GM18519 (cell line): ENCODE measurements at regions not wholly inside any gene's neighbourhood (a gene's known extent, or its start where the extent isn't known, plus 50 kb on each side); places are given as distances from the start of the nearest gene placed in this dataset.

Experiments used
- ATAC-seq: cut with Tn5 transposase; IDR thresholded peaks from one replicate; pipeline ENCODE4 v1.9.1; 2021; ENCODE audit warnings: mild to moderate bottlenecking, moderate library complexity; ENCODE audit not compliant: unreplicated experiment, low FRiP score

DNA sequence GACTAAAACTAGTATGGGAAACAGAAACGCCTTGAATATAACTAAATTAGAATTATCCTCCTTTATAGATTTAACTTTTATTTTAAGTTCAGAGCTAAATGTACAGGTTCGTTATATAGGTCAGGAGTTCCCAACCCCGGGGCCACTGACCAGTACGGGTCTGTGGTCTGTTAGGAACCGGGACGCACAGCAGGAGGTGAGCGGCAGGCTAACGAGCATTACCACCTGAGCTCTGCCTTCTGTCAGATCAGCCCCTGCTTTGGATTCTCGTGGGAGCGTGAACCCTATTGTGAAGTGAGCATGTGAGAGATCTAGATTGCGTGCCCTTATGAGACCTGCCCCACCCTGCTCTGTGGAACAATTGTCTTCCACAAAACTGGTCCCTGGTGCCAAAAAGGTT, 51.0 kb downstream of the FAT4 start:
- ATAC-seq = no peak

- ATAC-seq = no peak
Measured at GRCh38 chr4:125368146-125368545, 53.4 kb downstream of the FAT4 start.

DNA sequence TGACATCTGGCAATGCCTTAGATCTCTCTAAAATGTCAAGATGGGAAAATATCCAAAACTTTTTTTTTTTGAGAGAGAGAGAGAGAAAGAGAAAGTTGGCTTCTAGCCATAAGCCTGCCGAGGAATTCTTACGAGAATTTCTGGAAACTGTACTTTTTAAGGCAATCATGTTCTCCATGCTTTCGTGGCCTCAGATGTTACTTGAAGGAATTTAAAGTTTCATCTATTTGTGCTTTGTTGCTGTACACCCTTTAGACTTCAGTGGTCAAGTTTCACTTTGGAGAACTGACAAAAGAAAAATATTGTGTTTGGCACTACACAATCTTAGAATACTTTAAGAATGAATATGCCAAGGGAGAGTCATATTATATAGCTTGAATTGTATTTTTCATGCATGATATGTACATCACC, 53.9 kb downstream of the FAT4 start:
- no peak for ATAC-seq

DNA sequence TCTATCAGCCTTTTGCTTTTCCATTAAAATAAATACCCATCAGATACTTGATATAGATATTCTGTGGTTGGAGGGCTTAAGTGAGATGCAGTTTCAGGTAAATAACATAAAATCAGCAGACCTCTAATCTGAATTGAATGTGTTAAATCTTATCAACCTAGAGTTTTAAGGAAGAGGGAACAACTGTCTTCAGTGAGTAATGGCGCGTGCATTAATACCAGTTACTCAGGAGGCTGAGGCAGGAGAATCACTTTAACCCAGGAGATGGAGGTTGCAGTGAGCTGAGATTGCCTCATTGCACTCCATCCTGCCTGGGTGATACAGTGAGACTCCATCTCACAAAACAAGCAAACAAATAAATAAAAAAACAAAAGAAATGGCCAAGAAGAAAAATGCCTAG, 54.3 kb downstream of the FAT4 start:
- ATAC-seq = no peak

DNA sequence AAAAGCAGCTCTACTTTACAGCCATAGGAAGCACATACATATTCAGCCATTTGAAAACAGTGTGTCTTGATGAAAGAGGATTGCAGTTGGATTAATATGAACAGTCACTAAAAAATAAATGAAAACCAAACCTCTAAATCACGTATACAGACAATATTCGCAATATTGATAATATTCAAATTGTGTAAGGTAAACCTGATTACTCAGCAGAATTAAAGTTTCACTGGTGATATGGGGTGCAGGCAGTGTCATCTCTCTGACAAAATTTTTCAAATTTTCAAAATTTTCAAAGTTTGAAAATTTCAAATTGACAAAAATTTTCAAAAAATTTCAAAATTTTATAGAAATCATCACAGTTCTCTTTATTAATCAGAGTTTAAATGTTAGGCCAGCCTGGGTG, 55.7 kb downstream of the FAT4 start:
- no peak for ATAC-seq

- no peak for ATAC-seq
Measured at GRCh38 chr4:125382995-125383394, 68.2 kb downstream of the FAT4 start.

DNA sequence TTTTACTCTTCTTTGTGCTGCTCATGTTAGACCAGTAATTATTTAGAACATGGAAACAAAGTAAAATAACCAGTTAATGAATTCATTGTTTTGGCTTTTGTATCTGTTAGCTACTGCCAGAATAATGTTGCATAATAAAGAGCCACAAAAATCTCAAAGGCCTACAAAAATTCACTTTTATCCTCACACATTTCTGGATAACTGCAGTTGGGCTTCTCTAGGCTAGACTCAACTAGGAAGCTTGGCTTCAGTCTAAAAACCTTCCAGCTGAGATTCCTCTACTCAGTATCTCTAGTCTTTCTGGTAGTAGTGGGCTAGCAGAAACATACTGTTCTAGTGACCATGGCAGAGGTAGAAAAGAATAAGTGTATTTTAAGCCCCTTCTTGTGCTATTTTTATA, 73.0 kb downstream of the FAT4 start:
- no peak for ATAC-seq

DNA sequence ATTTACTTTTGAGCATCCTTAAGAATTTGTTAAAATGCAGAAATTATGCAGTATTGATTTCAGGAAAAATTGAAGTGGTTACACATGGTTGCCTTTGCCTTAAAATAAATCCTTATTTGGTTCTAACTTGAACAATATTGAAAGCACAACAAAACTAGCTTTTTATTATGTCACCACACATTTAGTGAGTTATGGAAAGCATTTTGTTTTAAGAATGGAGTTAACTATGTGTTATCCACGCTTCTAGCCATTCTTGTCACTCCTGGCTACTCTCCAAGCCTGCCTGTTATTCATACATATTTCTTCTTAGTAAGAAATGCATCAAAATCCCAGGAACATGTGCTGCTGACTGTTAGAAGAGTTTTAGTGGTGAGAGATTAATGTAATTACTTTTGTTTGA, 73.9 kb downstream of the FAT4 start:
- no peak for ATAC-seq

DNA sequence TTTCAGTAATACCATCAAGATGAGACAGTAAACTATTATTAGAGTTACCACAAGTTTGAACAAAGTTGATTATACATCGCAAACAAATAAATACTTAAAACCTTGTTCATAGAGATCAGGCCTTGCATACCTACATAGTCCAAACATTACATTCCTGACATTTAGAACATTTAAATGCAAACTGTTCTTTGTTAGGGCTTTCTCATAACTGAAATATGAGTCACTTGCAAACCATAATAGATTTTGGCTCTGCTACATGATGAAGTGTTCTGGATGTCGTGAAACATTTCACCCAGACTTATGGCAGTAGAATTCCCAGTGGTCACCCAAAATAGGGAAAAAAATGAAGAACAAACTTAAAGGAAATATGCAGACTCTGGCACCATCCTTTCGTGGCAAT, 75.0 kb downstream of the FAT4 start:
- ATAC-seq = no peak

GRCh38 chr4:125390126-125390525, 75.4 kb downstream of the FAT4 start:
- ATAC-seq = no peak

GRCh38 chr4:125390727-125391126, 76.0 kb downstream of the FAT4 start:
- no peak for ATAC-seq

GRCh38 chr4:125392694-125393093, 77.9 kb downstream of the FAT4 start:
- ATAC-seq = no peak

- no peak for ATAC-seq
Measured at GRCh38 chr4:125393825-125394224, 79.1 kb downstream of the FAT4 start.

- no peak for ATAC-seq
Measured at GRCh38 chr4:125397226-125397625, 82.5 kb downstream of the FAT4 start.

DNA sequence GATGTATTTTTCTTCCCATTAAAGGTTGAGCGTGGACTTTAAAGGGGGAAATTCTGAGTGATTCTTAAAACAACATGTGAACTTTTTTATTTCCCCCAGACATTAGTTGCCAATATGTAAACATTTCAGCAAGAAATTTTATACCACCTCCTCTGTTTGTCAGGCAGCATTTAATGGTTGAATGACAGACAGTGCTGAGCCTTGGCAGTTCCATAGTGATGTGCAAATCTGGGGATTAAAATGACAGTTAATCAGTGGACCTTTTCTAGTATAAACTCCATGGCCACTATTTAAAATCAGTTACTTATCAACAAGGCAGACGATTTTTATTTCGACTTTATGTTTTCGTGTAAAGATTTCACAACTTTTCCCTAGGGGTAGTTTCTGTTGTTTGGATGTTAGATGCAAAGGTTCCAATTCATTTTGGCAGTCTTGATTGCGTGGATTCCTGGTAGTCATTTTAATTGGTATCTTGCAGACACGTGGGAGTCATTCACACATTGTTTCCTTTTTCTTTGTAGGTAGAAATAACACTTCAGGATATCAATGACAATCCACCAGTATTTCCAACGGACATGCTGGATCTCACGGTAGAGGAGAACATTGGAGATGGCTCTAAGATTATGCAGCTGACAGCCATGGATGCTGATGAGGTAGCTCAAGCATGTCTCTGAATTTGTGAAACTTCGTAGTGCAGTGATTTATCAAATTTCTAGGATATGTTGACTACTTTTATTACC, 83.7 kb downstream of the FAT4 start:
- no peak for ATAC-seq

- ATAC-seq = no peak
Measured at GRCh38 chr4:125400756-125401155, 86.0 kb downstream of the FAT4 start.

DNA sequence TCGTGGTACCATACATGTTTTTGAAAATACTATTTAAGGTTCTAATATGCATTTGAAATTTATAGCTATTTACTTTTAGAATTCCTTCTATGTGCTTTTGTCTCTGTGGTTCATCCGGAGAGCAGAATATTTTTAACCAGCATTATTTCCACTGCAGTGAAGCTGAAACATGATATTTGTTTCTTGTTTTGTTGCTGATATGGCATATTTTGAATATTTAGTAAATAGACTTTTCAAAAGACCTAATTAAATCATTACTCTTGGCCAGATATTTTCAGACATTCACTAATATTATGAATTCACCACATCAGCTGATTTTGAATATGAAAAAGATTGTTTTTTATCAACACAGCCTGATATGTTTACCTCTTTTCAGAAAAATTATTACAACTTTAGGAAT, 87.0 kb downstream of the FAT4 start:
- ATAC-seq = no peak

DNA sequence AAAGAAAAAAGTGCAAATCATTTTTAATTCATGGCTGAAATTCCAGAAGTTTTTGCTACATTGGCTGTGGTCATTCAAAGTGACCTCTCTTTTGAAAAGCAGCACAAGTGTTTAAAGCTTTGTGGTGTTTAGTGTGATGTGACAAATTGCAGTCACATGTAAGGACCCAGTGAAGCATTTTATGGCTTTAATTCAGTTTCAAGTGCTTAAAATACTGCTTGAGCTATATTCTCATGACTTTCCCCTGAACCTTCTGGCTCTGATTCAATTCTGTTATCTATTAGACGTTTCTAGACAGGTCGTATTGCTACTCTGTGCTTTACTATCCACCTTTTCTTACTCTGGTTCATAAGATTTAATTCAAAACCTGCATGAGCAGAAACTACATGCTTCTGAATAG, 105.8 kb downstream of the FAT4 start:
- no peak for ATAC-seq

DNA sequence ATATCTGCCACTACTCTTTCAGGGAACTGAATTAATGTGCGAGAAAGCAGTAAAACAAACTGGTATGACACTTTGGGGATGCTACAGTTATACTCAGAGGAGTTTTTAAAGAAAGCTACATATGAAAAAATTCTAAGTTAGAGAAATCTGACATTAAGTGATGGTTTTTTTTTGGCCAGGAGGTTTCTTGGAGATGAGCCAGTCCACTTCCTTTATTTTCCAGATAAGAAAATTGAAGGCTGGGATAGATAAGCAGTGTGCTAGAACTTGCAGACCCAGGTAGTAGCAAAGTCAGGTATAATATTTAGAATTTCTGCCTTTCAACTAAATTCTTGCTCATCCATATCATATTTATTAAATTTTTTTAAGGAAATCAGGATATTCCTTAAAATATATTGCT, 106.8 kb downstream of the FAT4 start:
- ATAC-seq = no peak

GRCh38 chr4:125423124-125423523, 108.4 kb downstream of the FAT4 start:
- ATAC-seq = no peak

GRCh38 chr4:125428832-125429231, 114.1 kb downstream of the FAT4 start:
- ATAC-seq = no peak

GRCh38 chr4:125430086-125430485, 115.3 kb downstream of the FAT4 start:
- ATAC-seq = no peak

- no peak for ATAC-seq
Measured at GRCh38 chr4:125432078-125432477, 117.3 kb downstream of the FAT4 start.
